CD4-positive, alpha-beta T cell treated with Interleukin-10 for 1 hour (primary cell): ENCODE measurements at regions not wholly inside any gene's neighbourhood (a gene's known extent, or its start where the extent isn't known, plus 50 kb on each side); places are given as distances from the start of the nearest gene placed in this dataset.
"Not testable (repeated sequence)": the region's sequence is repeated elsewhere in the genome, so short reads cannot be mapped to it uniquely, and the experiment has no call there.

Source experiments
- DNase-seq: peaks from one replicate; pipeline ENCODE4 v3.0.0-alpha.2; 2020

DNA sequence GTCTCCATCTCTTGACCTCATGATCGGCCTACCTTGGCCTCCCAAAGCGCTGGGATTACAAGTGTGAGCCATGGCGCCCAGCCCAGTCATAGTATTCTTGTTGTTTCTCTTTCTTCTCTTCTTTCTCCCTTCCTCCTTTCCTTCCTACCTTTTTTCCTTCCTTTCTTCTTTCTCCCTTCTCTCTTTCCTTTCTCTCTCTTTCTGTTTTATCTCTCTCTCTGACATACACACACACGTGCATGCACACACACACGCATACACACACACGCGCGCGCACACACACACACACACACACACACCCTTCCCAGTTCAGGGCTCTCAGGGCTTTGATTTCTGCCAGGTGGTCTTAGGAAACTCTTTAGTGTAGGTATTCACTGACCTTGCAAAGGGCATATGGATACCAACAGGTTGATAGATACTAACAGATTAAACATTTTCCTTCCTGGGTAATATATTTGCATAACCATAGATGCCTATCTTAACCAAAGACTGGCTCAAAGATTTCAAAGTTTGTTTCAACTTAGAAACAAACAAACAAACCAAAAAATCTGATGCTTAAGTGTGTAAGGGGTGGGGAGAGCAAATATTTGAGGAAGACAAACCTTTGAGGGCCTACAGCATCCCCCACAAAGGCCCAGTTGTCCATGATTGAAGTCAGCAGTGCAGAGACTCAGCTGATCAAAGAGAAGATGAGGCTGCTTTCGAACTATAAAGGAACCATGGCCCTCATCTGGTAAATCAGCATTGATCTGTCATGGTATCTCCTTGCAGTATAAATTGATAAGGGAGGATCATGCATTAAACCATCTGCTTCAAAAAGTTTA lies 288.2 kb upstream of the SEMA6A start:
- no peak for DNase-seq

DNA sequence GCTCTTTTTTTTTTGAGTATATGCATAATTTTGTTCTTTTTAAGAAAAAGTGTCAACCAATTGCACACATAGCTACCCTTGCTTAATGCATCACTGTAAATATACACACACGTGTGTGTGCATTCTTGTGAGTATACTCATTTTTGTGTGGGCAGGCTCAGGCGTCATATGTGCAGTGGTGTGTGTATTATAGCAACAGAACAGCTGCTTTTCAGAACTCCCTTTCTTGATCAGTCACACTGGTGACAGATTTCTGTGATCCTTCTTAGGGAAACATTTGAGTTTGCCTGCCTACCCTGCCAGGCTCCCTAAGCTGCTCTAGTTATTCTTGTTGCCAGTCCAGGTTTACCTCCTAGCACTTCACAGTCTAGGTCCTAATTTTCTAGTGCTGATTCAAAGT lies 287.0 kb upstream of the SEMA6A start:
- no peak for DNase-seq

DNA sequence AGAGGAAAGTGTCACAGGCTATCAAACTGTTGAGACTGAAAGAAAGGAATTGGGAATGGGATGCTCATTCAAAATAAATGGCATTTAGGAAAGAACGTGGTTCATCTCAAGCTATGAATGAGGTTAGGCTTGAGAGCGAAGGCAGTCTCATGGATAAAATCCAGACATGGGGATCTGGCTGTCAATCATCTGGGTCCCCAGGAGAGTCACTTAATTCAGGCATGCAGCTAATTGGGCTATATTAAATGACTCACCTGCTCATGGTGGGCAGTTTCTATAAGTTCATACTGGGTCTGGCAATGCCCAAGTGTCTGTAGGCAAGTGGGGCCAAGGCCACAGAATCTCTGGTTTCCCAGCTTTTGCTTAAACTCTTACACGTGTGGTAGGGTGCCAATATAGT lies 286.5 kb upstream of the SEMA6A start:
- DNase-seq: no peak

DNA sequence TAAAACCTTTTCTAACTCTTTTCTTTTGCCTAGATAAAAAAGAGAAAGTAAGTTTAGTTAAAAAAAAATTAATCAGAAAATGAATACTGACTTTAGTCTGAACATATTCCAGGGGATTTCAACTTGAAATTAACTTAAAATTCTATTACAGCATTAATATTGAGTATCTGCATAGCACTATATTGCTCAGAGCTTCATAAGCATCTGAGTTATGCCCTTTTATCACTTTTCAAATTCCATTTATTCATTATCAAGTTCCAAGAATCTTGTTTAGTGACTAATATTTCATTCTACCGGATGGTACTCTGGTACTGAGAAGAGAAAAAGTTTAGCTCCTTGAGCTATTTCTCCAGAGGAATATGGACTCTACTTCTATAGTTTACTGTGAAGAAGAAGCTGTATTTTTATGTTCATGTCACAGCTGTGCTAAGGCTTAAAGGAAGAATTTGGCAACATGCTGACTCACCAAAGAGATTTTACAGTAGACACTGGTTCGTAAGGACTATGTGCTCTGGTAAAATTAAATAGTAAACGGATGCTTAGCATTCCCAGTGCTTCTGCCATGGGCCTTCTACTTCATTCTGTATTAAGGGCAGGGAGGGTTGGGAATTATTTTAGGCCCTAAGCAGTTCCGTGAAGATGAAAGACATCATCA lies 285.2 kb upstream of the SEMA6A start:
- DNase-seq: no peak

DNA sequence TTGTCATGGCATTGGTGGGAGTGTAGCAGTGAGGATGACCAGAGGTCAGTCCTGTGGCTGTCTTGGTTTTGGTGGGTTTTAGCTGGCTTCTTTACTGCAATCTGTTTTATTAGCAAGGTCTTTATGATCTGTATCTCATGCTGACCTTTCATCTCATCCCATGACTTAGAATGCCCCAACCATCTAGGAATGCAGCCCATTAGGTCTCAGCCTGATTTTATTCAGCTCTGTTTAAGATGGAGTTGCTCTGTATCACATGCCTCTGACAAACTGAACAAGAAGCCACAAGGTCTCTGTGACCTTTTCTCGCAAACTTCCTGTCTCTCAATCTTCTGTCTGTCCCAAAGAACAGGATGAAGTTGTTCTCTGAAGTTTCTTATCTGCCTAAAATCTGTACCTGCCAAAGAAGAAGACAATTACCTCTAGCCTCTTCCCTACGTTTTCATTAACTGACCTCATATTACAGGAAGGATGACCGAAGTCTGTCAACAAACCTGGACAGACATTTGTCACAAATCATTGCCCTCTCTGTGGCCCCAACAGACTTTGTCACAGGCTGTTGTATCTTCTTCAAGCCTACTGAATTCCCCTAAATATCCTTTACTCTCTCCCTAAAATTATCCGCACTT lies 284.2 kb upstream of the SEMA6A start:
- DNase-seq: no peak

DNA sequence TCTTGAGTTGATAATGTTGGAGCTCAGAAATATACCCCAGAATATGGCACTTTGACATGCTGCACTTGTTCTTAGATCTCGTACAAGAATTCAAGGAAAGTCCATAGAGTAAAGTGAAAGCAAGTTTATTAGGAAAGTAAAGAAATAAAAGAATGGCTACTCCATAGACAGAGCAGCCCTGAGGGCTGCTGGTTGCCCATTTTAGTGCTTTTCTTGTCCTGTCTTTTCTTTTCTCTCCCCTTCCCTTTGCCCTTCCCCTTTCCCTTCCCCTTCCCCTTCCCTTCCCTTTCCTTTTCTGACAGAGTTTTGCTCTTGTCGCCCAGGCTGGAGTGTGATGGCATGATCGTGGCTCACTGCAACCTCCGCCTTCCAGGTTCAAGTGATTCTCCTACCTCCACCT lies 283.4 kb upstream of the SEMA6A start:
- not testable (repeated sequence) for DNase-seq

DNA sequence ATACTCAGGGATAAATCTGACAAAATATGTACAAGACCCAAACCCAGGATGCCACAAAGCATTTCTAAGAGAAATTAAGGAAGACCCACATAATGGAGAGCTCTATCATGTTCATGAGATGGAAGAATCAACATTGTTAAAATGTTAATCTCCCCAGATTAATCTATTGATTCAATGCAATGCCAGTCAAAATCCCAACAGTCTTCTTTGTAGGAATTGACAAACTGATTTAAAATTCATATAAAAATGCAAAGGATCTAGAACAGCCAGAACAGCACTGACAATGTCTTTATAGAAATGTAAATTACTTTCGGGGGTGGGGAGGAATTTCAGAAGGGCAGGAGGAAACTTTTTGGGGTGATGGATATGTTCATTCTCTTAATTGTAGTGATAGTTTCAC lies 281.6 kb upstream of the SEMA6A start:
- DNase-seq: no peak

DNA sequence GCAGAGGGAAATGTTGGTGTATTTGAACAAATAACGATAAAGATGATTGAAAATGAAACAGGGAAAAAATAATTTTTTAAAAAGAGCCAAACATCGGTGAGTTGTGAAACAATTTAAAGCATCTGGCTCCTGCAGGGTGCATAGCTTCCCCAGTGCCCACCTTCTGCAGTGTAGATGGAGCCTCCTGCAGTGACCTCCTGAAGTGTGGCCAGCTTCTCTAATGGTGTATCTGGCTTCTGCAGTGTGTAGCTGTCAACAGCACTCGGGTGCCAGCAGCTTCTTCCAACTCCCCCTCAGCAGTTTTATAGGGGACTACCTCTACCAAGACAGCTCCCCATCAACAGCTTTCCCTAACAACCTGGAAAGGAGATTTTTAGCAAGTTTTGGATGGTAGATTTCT lies 279.4 kb upstream of the SEMA6A start:
- DNase-seq: no peak

DNA sequence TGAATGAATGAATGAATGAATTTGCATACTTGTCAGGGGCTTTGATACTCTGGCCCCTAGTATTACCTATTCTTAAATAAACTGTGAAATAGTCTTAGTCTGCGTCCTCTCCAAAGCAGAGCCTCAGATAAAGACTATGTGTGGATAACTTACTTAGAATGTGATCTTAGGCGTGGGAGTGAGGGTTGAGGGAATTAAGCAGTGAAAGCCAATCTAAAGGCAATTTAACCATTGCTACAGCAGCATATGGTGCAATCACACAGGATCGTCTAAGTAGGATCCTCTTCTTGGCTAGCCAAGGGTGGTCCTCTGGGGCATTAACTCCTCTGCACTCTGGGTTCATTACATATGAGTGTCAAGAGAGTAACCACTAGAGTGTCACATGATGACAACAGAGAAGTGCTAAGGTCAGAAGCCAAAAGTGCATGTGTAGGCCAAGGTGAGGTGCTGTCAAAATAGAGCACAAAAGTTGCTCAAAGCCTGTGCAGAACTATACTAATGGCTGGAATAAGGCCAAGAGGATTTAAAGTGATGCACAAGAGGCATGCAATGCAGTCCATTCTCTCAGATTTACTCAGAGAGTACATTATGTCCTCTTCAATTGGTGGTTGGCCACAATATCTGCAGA lies 274.4 kb upstream of the SEMA6A start:
- no peak for DNase-seq

DNA sequence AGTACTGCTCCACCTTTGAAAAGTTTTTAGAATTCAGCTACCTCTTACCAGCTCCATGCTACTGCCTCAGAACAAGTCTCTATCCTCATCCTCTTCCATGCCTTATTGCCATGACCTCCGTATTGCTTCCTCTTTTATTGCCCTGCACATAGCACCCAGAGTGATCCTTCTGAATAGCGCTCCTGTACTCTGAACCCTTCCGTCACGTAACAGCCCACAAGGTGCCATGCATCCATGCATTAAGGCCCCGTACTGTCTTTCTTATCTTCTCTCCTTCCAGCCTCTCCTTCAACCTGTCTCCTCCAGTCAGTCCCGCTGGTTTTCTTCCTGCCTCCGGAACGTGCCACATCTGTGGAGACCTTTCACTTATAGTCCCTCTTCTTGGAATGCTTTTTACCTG lies 273.3 kb upstream of the SEMA6A start:
- no peak for DNase-seq

DNA sequence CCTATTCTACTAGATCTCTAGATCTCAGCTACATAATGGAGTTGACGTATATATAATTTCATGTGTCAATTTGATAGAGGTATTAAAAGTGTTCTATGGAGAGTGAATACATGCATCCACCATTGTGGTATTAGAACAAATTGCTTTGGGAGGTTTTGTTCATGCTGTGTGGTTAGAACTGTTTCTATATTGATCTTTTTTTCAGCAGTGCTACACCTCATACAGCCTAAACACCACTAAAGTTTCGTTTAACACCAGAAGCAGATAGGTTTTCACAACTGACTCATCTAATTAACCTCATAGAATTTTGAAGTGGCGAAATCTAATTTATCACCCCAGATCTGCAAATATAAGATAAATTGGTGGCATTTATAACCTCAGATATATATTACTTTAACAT lies 269.4 kb upstream of the SEMA6A start:
- no peak for DNase-seq

DNA sequence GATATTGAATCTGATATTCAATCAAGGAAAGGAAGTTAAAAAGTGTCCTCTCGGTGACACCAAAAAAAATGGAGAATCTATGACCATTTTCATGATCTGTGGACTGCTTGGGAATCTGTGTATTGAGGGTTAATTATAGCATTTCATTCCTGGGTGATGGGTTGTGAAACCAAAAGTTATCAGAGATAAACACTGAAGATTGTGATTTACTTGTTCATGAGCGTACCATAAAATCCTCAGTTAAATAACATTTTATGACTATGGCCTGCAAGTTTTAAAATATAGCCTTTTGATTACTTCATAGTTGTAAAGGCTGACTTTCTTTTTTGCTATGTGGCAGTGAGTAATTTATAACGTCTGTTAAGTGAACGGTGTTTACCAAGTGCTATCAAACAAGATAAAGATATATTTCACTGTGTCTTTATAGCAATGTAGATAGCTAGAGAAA lies 267.9 kb upstream of the SEMA6A start:
- DNase-seq: no peak

DNA sequence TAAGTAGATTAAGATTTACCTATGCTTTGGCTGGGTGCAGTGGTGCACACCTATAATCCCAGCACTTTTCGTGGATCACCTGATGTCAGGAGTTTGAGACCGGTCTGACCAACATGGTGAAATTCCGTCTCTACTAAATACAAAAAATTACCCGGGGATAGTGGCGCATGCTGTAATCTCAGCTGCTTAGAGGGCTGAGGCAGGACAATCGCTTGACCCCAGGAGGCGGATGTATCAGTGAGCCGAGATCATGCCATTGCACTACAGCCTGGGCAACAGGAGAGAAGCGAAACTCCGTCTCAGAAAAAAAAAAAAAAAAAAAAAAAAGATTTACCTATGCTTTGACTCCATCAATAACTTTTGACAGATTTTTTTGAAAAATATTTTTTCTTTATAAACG lies 267.1 kb upstream of the SEMA6A start:
- DNase-seq: no peak

DNA sequence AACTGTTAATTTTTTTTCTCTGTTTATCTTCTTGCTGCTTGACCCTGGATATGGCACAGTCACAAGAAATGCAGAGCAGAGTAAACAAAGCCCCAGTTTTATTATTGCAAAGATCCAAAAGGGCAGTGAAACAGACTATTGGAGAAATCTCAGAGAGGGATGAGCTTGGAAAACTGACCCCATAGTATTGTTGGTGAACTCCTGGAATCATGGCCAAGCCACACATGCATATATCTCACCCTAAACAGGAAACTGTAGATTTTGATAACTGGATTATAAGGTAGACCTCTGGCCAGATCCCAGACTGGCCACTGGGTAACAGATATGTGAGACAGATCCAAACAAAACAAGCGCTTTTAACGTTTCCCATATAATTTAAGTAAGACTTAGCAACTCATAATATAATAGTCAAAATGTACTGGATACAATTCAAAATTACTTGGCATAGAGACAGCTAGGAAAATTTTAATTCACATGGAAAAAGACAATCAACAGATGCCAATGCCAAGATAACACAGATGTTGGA lies 263.5 kb upstream of the SEMA6A start:
- no peak for DNase-seq

DNA sequence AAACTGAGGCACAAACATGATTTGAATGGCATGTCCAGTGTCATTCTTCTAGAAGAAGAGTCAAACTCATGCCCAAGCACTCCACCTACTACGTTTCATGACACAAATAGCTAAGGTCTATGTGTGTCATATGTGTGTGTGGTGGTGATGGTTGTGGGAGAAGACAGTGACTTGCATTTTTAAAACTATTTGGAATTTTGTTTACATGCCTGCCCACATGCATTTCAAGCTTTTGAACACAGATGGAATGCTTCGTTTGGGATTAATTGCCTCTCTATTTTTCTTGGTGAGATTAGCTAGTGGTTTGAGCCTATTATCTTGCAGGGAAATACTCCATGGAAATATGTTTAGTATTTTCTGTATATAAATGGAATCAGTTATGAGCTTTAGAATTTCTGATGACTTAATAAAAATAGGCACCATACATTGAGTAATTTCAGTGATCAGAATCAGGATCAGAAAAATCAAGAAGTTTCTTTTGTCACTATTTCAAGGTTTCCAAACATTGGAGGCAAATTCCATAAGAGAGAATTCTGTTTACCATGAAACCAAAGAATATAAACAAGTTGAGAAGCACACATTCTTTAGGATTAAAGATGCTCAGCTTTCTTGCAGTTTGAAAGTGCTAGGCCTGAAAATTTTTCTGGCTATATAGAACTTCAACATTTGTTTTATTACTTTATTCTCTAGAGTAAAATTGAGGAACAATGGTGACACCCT lies 260.3 kb upstream of the SEMA6A start:
- DNase-seq: no peak

DNA sequence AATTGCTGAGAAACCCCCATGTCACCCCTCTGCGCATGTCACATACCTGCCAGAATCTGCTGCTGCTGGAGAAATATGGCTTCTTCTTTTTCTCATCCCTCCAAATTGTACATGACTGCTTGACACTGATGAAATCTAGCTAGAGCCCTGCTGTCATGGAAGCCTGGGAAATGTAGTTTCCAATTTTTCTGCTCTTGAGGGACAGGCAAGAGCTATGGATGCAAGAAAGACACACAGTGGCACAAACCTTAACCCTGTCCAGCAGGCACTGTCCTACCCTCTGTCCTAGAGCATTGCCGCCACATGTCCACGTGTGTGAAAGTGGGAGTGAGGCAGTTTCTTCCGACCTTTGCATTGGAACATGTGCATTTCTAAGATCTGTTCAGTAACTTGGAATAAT lies 255.5 kb upstream of the SEMA6A start:
- no peak for DNase-seq

DNA sequence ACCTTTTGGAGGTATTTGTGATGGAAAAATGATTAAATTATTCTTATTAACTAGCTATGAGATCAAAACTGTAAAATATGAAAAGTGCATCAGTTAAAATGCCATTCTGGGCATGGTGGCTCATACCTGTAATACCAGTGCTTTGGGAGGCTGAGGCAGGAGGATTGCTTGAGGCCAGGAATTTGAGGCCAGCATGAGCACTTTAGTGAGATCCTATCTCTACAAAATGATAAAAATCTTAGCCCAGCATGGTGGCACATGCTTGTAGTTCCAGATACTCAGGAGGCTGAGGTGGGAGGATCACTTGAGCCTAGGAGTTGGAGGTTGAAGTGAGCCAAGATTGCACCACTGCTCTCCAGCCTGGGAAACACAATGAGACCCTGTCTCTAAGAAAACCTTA lies 252.5 kb upstream of the SEMA6A start:
- DNase-seq: no peak

DNA sequence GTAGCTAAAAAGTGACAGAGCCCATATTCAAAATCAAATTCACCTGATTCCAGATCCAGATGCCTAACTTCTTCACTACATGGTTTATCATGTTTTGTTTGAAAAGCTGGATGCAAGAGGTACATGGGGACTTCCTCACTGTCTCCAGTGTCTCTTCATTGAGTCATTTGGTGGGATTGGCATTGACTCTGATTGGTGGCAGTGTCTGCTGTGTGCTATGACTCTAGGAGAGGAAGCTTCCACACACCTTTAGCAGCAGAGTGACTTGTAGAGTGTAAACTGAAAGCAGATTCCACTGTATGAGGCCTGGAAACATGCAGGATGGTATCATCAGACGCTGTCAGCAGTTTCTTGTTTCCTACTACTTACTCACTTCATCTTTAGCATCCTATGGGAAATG lies 250.9 kb upstream of the SEMA6A start:
- DNase-seq: no peak

DNA sequence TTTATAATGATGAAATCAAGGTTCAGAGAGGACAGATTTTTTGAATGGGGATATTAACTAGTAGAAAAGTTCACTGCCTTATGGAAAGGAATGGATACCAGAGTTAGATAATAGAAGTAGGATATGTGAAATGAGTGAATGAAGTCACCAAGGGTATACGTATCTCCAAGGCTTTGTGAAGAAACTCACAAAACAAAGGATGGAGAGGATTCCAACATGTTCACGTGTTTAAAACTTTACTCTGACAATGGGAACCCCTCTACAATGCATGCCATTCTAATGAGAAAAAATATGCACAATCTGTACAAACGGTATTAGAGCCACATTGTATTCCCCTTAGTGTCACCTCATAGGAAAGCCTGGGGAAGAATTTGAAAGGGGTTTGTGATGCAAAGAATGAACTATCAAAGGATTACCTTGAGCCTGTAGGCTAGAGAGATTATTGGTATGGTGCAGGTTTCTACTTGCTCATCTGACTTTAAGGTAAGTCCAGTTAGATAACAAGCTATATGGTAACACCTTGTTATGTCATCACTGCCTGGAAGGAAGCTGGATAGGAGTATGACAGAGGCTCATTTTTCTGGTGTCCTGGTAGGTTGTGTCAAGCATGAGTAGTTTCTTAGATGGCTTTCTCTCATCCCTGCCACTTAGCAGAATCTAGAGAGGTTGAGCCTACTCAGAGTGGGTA lies 250.3 kb upstream of the SEMA6A start:
- DNase-seq: no peak

DNA sequence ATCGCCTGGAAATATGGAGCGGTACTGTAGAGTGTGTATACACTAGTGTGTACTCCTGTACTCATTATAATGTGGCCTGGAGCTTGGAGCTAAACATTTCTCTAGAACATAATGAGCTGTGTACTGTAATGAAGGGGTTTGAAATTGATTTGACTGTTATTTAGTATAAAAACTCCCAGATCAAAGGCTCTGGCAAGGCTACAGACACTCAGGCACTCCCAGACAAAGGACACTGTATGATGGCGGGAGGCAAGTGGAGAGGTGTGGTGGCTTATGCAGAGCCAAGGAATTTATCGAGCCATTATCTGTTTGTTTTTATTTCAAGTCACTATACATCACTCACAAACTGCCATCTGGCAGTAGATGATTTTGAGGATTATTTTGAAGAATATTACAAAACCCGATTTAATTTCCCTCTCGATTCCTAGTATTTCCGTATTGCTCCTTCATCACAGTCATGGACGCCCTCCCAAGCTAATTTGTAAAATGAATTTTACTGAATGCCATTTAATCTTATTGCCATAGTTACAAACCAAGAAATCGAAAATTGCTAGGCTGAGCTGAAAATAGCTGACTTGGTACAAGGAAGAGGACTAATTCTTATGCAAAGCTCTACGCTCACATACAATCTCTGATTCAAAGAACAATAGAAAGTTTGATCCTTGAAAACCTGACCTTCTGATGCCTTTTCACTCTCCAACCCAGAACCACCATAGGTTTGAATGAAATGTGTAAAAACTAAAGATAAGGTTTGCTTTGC lies 240.2 kb upstream of the SEMA6A start:
- no peak for DNase-seq

DNA sequence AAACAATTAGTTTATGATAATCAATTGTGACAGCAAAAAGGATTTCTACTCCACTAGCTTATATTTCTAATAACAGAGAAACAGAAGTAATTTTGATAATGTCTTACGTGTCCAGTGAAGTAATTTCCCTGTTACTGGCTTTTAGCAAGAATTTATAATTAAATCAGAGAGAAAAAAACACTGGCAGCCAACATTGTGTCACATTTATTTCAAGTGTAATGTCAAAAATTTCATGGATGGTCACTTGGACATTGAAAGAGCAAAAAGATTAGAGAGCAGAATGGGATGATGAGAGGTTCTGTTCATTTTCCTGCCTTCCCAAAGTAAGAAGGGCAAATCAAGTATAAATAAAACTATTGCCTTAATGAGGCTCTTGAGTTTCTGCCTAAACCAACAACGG lies 239.3 kb upstream of the SEMA6A start:
- DNase-seq: no peak
